ENCODE measurements at regions not wholly inside any gene's neighbourhood (a gene's known extent, or its start where the extent isn't known, plus 50 kb on each side); places are given as distances from the start of the nearest gene placed in this dataset.

GRCh38 chr16:74210245-74210644 lies 86.4 kb upstream of the PSMD7 start:
- Histone ChIP-seq H3K56ac (replicated peaks; ENCODE audit: insufficient read length, low read depth, low read length) (no peak overlapping the region), H3K36me3 (ENCODE audit: control insufficient read depth in 2 of 4, insufficient read depth in 4 of 4, low read length in 3 of 4) (no peaks in the 10 kb centered on the region), H2BK5ac (ENCODE audit: low read depth, low read length) (no peak overlapping the region), H3K27ac (ENCODE audit: low read depth, low read length) (no peak overlapping the region), H3K4ac (replicated peaks; ENCODE audit: insufficient read length, low read depth, low read length) (no peak overlapping the region), H3K79me2 (ENCODE audit: control insufficient read depth in 1 of 2, insufficient read depth in 2 of 2, low read length in 2 of 2) (no peaks in the 10 kb centered on the region), H3K14ac (ENCODE audit: insufficient read length) (no peak overlapping the region), H2BK120ac (replicated peaks; ENCODE audit: low read depth, low read length) (no peak overlapping the region), H3K9ac (replicated peaks in 1 of 4; ENCODE audit: extremely low read depth in 1 of 4, low read depth in 3 of 4, low read length in 3 of 4) (no peak overlapping the region), H3K4me2 (ENCODE audit: insufficient read depth in 1 of 2, low read depth in 2 of 2, low read length in 2 of 2) (no peak overlapping the region), H3K4me3 (ENCODE audit: extremely low read depth in 1 of 4, insufficient read depth in 2 of 4, low read depth in 3 of 4, low read length in 4 of 4) (no peak overlapping the region), H3K23ac (ENCODE audit: insufficient read length) (no peak overlapping the region), H3K23me2 (ENCODE audit: low read depth, low read length) (no peaks in the 10 kb centered on the region; the same call in 1 of the 2 replicates), H3K9me3 (ENCODE audit: insufficient read depth in 2 of 2, low read depth in 1 of 2, low read length in 1 of 2) (no peaks in the 10 kb centered on the region), H4K5ac (ENCODE audit: insufficient read length, low read depth, low read length) (no peak overlapping the region), H3K4me1 (replicated peaks in 1 of 4; ENCODE audit: control insufficient read depth in 3 of 4, insufficient read depth in 4 of 4, low read length in 3 of 4) (no peaks in the 10 kb centered on the region), H3K79me1 (ENCODE audit: low read depth, low read length) (no peaks in the 10 kb centered on the region), H3K27me3 (replicated peaks in 1 of 4; ENCODE audit: control insufficient read depth in 3 of 4, extremely low read depth in 1 of 4, insufficient read depth in 3 of 4, low read length in 3 of 4) (no peaks in the 10 kb centered on the region), H2BK20ac (ENCODE audit: low read length) (no peak overlapping the region), H2AFZ (ENCODE audit: low read length) (no peak overlapping the region), H2BK12ac (ENCODE audit: low read depth, low read length) (no peak overlapping the region), H4K91ac (replicated peaks; ENCODE audit: insufficient read length, low read length) (no peak overlapping the region), H2BK15ac (ENCODE audit: low read length) (no peak overlapping the region), H4K20me1 (replicated peaks in 1 of 2; ENCODE audit: control insufficient read depth in 1 of 2, insufficient read depth in 2 of 2, low read length in 2 of 2) (no peaks in the 10 kb centered on the region), H2AK5ac (ENCODE audit: low read depth, low read length) (no peak overlapping the region), H3K18ac (ENCODE audit: extremely low read depth, low read length) (no peak overlapping the region), H4K8ac (ENCODE audit: extremely low read depth, insufficient read depth, low read length) (no peak overlapping the region)
- WGBS, 2 experiments (ENCODE audit: extremely low coverage in 1 of 2, insufficient coverage in 1 of 2, insufficient read length in 1 of 2, insufficient replicate concordance in 2 of 2, low coverage in 1 of 2, low lambda C conversion rate in 2 of 2, missing lambda C conversion rate in 1 of 2): 100% methylated on average over 1 of the region's 1 CpG; no CpG with 5 or more reads in 1 of the 2 experiments
- no peak for TF ChIP-seq CHD2 (IDR thresholded peaks at IDR 0.05; ENCODE audit: low read length)
- no peak for TF ChIP-seq MAFK (IDR thresholded peaks at IDR 0.05; ENCODE audit: low read depth, low read length)
- no peak for TF ChIP-seq ASH2L (IDR thresholded peaks at IDR 0.05; ENCODE audit: low read length)
- TF ChIP-seq RFX5 (IDR thresholded peaks at IDR 0.05; ENCODE audit: borderline replicate concordance, low read depth, low read length): no peak
- no peak for TF ChIP-seq JUND (IDR thresholded peaks at IDR 0.05; ENCODE audit: low read length)
- TF ChIP-seq TAF7 (optimal IDR thresholded peaks at IDR 0.05; ENCODE audit: borderline replicate concordance, low read depth, low read length): no peak
- TF ChIP-seq SP4 (IDR thresholded peaks at IDR 0.05; ENCODE audit: low read length): no peak
- TF ChIP-seq BRCA1 (IDR thresholded peaks at IDR 0.05; ENCODE audit: low read depth, low read length): no peak
- TF ChIP-seq SUZ12 (IDR thresholded peaks at IDR 0.05; ENCODE audit: low read length): no peak
- TF ChIP-seq RXRA (IDR thresholded peaks at IDR 0.05; ENCODE audit: insufficient read depth, low read depth, low read length): no peak
- FAIRE-seq (no peak), DNase-seq (ENCODE audit: low read depth in 1 of 2, low spot score in 2 of 2) (no peak)
- ChIA-PET CTCF (ENCODE audit: partially characterized antibody) (interaction anchor here (1.3 to 3.4 kb wide), 2 partner anchors 17 to 102 kb away, joined by 4 to 12 read pairs; no protein-coding TSS in a partner anchor), POLR2A (ENCODE audit: partially characterized antibody) (no interaction called here)

Data from H1 (cell line).